ENCODE measurements at regions not wholly inside any gene's neighbourhood (a gene's known extent, or its start where the extent isn't known, plus 50 kb on each side); places are given as distances from the start of the nearest gene placed in this dataset.
"Not testable (repeated sequence)": the region's sequence is repeated elsewhere in the genome, so short reads cannot be mapped to it uniquely, and the experiment has no call there.

DNA sequence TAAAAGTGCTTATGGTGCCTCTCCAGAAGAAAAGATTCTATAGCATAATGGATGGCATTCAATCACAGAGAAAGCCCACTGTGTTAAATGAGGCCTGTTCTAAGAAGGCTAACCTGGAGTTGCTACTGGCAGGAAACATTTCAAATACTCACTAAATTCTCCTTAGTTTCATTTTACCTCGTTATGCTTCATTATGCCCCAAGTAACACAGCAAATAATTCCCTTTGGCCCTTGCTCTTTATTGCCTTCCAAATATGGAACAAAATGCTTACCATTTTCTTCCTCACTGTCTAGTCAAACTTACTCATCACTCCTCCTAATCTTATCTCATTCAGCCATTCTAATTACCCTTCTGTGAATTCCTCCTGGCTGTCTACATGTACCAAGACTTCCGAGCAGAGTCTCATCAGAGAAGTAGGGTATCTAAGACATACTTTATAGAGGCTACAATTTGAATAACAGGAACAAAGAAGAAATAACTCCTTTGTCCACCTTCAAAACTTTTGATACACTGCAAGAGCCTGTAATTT is 292.1 kb upstream of the CLEC14A start:
- Histone ChIP-seq H3K9ac (ENCODE audit: low read length) (no peak overlapping the region), H3K36me3 (ENCODE audit: control insufficient read depth, insufficient read depth, low read length) (no peaks in the 10 kb centered on the region), H3K27ac (ENCODE audit: low read depth, low read length) (no peak overlapping the region), H3K9me3 (ENCODE audit: control insufficient read depth, insufficient read depth, low read depth, low read length) (no peaks in the 10 kb centered on the region), H3K4me1 (ENCODE audit: control insufficient read depth, insufficient read depth, low read length) (no peaks in the 10 kb centered on the region), H3K27me3 (ENCODE audit: control insufficient read depth, insufficient read depth, low read length) (no peaks in the 10 kb centered on the region), H3K4me3 (ENCODE audit: low read depth, low read length) (no peak overlapping the region)

DNA sequence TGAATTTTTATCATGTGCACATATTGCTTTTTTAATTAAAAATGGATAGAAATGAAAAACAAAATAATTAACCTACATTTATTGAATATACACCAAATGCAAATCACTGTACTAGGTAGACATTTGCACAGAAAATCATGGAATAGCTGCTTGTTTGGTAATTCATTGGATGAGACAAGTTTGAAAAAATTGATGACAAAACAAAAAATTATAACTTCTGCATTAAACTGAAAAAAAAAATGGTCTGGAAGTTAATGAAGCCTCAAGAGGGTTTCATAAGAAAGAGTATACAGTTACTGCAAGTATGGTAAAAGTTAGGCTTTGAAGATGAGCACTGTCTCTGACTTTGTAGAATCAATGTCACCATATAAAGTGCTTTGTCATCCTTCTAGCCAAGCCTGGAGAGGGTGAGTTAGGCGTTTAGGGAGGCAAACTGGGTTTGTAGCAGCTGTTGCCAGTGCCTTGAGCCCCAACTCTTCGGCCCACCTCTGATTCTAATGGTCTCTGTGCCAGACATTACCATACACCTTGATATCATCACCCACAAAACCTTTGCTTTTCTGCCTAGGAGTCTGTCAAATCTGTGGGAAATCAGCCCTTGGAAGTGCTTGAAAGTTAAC is 291.1 kb upstream of the CLEC14A start:
- H3K9me3 ChIP-seq (ENCODE audit: control insufficient read depth, insufficient read depth, low read depth, low read length) = peaks cover under 1% of the 10 kb centered on the region; the same call in 1 of the 2 replicates
- H3K27ac ChIP-seq (ENCODE audit: low read depth, low read length) = no peak overlapping the region

GRCh38 chr14:38544776-38545175 is 288.9 kb upstream of the CLEC14A start:
- no peak overlapping the region for H3K27ac ChIP-seq (ENCODE audit: low read depth, low read length)
- H3K27me3 ChIP-seq (ENCODE audit: control insufficient read depth, insufficient read depth, low read length) = no peaks in the 10 kb centered on the region

More for the DNA sequence above, 291.1 kb upstream of the CLEC14A start:
- Histone ChIP-seq H3K4me3 (ENCODE audit: low read depth, low read length) (no peak overlapping the region), H3K9ac (ENCODE audit: low read length) (no peak overlapping the region), H3K4me1 (ENCODE audit: control insufficient read depth, insufficient read depth, low read length) (no peaks in the 10 kb centered on the region), H3K27me3 (ENCODE audit: control insufficient read depth, insufficient read depth, low read length) (no peaks in the 10 kb centered on the region), H3K36me3 (ENCODE audit: control insufficient read depth, insufficient read depth, low read length) (no peaks in the 10 kb centered on the region)

DNA sequence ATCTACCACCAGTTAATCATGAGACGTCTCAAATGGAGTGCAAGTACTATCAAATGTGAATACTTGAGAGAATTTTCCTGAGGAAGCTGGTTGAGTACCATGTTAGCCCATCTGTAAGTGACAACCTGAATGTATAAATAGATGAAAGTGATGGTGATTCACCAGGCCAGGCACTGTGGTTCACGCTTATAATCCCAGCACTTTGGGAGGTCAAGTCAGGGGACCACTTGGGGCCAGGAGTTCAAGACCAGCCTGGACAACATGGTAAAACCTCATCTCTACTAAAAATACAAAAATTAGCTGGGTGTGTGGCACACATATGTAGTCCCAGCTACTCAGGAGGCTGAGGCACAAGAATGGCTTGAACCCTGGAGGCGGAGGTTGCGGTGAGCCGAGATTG is 288.0 kb upstream of the CLEC14A start:
- not testable (repeated sequence) for H3K36me3 ChIP-seq (ENCODE audit: control insufficient read depth, insufficient read depth, low read length); H3K4me1 ChIP-seq (ENCODE audit: control insufficient read depth, insufficient read depth, low read length); H3K27ac ChIP-seq (ENCODE audit: low read depth, low read length)

More at GRCh38 chr14:38544776-38545175, 288.9 kb upstream of the CLEC14A start:
- Histone ChIP-seq H3K4me3 (ENCODE audit: low read depth, low read length) (no peak overlapping the region), H3K9me3 (ENCODE audit: control insufficient read depth, insufficient read depth, low read depth, low read length) (peaks cover 3% of the 10 kb centered on the region; the same call in 1 of the 2 replicates), H3K36me3 (ENCODE audit: control insufficient read depth, insufficient read depth, low read length) (no peaks in the 10 kb centered on the region), H3K9ac (ENCODE audit: low read length) (no peak overlapping the region), H3K4me1 (ENCODE audit: control insufficient read depth, insufficient read depth, low read length) (no peaks in the 10 kb centered on the region)

GRCh38 chr14:38538053-38538452 is 282.2 kb upstream of the CLEC14A start:
- not testable (repeated sequence) for H3K27ac ChIP-seq (ENCODE audit: low read depth, low read length); H3K9me3 ChIP-seq (ENCODE audit: control insufficient read depth, insufficient read depth, low read depth, low read length); H3K4me3 ChIP-seq (ENCODE audit: low read depth, low read length); H3K4me1 ChIP-seq (ENCODE audit: control insufficient read depth, insufficient read depth, low read length); H3K36me3 ChIP-seq (ENCODE audit: control insufficient read depth, insufficient read depth, low read length); H3K27me3 ChIP-seq (ENCODE audit: control insufficient read depth, insufficient read depth, low read length); H3K9ac ChIP-seq (ENCODE audit: low read length)

More for the DNA sequence above, 288.0 kb upstream of the CLEC14A start:
- H3K9ac ChIP-seq (ENCODE audit: low read length); H3K4me3 ChIP-seq (ENCODE audit: low read depth, low read length); H3K27me3 ChIP-seq (ENCODE audit: control insufficient read depth, insufficient read depth, low read length); H3K9me3 ChIP-seq (ENCODE audit: control insufficient read depth, insufficient read depth, low read depth, low read length): not testable (repeated sequence)

DNA sequence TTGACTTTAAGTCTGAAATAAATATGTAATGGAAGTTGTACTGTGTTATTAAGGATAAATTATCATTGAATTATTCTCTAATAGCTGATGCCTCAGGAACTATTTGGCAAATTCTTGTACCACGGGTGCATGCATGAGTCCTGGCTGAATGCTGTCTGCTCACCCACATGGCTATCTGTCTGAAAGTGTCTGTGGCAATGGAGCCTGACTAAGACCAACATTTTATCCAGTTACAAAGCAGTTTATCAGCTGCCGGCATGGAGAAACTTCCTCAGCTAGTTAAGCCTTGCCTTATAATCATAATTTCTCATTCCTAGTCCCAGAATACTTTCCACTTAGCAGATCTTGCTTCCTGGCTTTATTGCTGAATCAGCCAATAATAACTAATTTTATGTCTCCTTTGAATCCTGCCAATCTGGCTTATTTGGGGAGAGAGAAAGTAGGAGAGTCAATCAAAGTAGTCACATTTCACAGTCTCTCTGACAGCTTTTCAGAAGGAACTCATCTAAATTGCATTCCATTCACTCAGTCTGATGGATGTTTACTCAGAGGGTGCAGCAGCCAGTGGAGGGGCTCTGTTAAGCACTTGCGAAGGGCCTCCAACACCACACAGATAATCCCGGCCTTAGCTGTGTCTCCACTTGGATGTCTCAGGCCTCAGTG is 280.6 kb upstream of the CLEC14A start:
- Histone ChIP-seq H3K9me3 (ENCODE audit: control insufficient read depth, insufficient read depth, low read depth, low read length) (no peaks in the 10 kb centered on the region), H3K36me3 (ENCODE audit: control insufficient read depth, insufficient read depth, low read length) (no peaks in the 10 kb centered on the region), H3K27me3 (ENCODE audit: control insufficient read depth, insufficient read depth, low read length) (no peaks in the 10 kb centered on the region), H3K9ac (ENCODE audit: low read length) (no peak overlapping the region), H3K4me1 (ENCODE audit: control insufficient read depth, insufficient read depth, low read length) (peaks cover 9% of the 10 kb centered on the region; the same call in 1 of the 2 replicates), H3K4me3 (ENCODE audit: low read depth, low read length) (no peak overlapping the region), H3K27ac (ENCODE audit: low read depth, low read length) (no peak overlapping the region)

DNA sequence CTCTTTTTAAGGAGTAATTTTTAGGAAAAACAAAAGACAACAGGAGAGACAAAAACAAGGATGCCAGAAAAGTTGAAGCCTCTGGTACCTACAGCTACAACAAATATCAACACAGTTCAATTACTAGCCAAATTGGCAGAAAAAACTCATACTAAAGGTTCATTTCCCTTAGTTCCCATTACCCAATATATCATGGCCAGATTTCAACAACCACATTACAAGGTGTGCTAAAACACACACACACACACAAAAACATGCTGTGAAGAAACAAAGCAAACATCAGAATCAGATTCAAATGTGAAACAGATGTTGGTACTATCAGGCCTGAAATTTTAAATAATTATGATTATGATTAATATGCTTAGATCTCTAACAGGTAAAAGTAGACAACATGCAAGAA is 272.7 kb upstream of the CLEC14A start:
- Histone ChIP-seq H3K4me1 (ENCODE audit: control insufficient read depth, insufficient read depth, low read length) (peaks cover 9% of the 10 kb centered on the region), H3K36me3 (ENCODE audit: control insufficient read depth, insufficient read depth, low read length) (no peaks in the 10 kb centered on the region), H3K9ac (ENCODE audit: low read length) (no peak overlapping the region), H3K9me3 (ENCODE audit: control insufficient read depth, insufficient read depth, low read depth, low read length) (no peaks in the 10 kb centered on the region), H3K27me3 (ENCODE audit: control insufficient read depth, insufficient read depth, low read length) (no peaks in the 10 kb centered on the region), H3K4me3 (ENCODE audit: low read depth, low read length) (no peak overlapping the region), H3K27ac (ENCODE audit: low read depth, low read length) (no peak overlapping the region)

- Histone ChIP-seq H3K27ac (ENCODE audit: low read depth, low read length) (no peak overlapping the region), H3K27me3 (ENCODE audit: control insufficient read depth, insufficient read depth, low read length) (no peaks in the 10 kb centered on the region), H3K9me3 (ENCODE audit: control insufficient read depth, insufficient read depth, low read depth, low read length) (no peaks in the 10 kb centered on the region), H3K4me1 (ENCODE audit: control insufficient read depth, insufficient read depth, low read length) (peaks cover 9% of the 10 kb centered on the region), H3K4me3 (ENCODE audit: low read depth, low read length) (no peak overlapping the region), H3K9ac (ENCODE audit: low read length) (no peak overlapping the region), H3K36me3 (ENCODE audit: control insufficient read depth, insufficient read depth, low read length) (no peaks in the 10 kb centered on the region)
These were observed 271.6 kb upstream of the CLEC14A start for GRCh38 chr14:38527502-38527878.

DNA sequence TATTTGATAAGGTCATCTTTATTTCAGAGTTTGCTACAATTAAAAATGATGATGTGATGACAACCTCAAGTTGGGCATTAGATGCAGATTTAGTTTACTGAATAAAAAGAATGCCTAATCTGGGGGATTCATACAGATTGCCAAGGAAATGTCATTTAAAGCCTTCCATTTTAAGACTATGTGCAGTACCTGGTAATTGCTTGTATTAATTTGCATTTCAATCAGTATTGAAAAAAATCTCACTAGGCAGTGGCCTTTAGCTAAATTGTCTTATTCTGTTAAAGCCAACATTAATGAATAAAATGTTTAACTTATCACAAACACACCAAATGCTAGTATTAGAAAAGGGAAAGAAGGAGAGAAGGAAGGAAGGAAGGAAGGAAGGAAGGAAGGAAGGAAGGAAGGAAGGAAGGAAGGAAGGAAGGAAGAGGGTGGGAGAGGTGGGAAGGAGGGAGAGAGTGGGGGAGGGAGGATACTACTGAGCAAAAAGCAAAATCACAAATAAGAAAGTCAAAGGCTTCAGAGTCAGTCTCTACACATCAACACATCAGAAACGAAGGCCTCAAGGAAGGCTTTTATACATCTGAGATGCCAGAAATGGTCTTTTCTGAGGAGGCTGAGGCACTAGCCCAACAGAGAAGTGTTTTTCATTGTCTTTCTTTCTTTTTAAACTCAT is 271.1 kb upstream of the CLEC14A start:
- H3K9ac ChIP-seq (ENCODE audit: low read length) = no peak overlapping the region
- peaks cover 9% of the 10 kb centered on the region for H3K4me1 ChIP-seq (ENCODE audit: control insufficient read depth, insufficient read depth, low read length)
- H3K36me3 ChIP-seq (ENCODE audit: control insufficient read depth, insufficient read depth, low read length) = no peaks in the 10 kb centered on the region
- H3K4me3 ChIP-seq (ENCODE audit: low read depth, low read length) = no peak overlapping the region
- H3K27me3 ChIP-seq (ENCODE audit: control insufficient read depth, insufficient read depth, low read length) = no peaks in the 10 kb centered on the region
- no peak overlapping the region for H3K27ac ChIP-seq (ENCODE audit: low read depth, low read length)
- H3K9me3 ChIP-seq (ENCODE audit: control insufficient read depth, insufficient read depth, low read depth, low read length) = no peaks in the 10 kb centered on the region

GRCh38 chr14:38524636-38525509 is 269.0 kb upstream of the CLEC14A start:
- no peak overlapping the region for H3K27ac ChIP-seq (ENCODE audit: low read depth, low read length)
- H3K36me3 ChIP-seq (ENCODE audit: control insufficient read depth, insufficient read depth, low read length) = no peaks in the 10 kb centered on the region
- H3K9ac ChIP-seq (ENCODE audit: low read length) = no peak overlapping the region
- peaks cover 9% of the 10 kb centered on the region for H3K4me1 ChIP-seq (ENCODE audit: control insufficient read depth, insufficient read depth, low read length)
- H3K4me3 ChIP-seq (ENCODE audit: low read depth, low read length) = peak overlapping the region; percentile 5; the same call in 1 of the 2 replicates
- no peaks in the 10 kb centered on the region for H3K27me3 ChIP-seq (ENCODE audit: control insufficient read depth, insufficient read depth, low read length)
- no peaks in the 10 kb centered on the region for H3K9me3 ChIP-seq (ENCODE audit: control insufficient read depth, insufficient read depth, low read depth, low read length)

Data from HUES6 (cell line).